ENCODE measurements at regions not wholly inside any gene's neighbourhood (a gene's known extent, or its start where the extent isn't known, plus 50 kb on each side); places are given as distances from the start of the nearest gene placed in this dataset.
A peak's percentile ranks its signal among the peaks of the same experiment; 100 is the strongest.

GRCh38 chr5:153147891-153148623 is 342.4 kb upstream of the GRIA1 start:
- peak; percentile 49 to 85 (median 70) for TF ChIP-seq CTCF (IDR thresholded peaks at IDR 0.05)
- TF ChIP-seq POLR2A (IDR thresholded peaks at IDR 0.05) = no peak

Measured in right lobe of liver (tissue), 4 donors.